ENCODE measurements at regions not wholly inside any gene's neighbourhood (a gene's known extent, or its start where the extent isn't known, plus 50 kb on each side); places are given as distances from the start of the nearest gene placed in this dataset.
A peak's percentile ranks its signal among the peaks of the same experiment; 100 is the strongest.

DNA sequence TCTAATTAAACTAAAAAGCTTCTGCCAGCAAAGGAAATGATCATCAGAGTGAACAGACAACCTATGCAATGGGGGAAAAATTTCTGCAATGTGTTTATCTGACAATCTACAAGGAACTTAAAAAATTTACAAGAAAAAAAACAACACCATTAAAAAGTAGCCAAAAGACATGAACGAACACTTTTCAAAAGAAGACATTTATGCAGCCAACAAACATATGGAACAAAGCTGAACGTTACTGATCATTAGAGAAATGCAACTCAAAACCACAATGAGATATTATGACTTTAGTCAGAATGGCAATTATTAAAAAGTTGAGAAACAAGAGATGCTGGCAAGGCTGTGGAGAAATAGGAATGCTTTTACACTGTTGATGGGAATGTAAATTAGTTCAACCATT is 530.4 kb upstream of the DAB2 start:
- TF ChIP-seq CTCF (IDR thresholded peaks at IDR 0.05; ENCODE audit: insufficient read depth, low read length, missing control alignments) = no peak
- CTCF ChIA-PET = no interaction called here
- POLR2A ChIA-PET = no interaction called here
- no peak for DNase-seq (ENCODE audit: low read depth, low spot score)
- no peak overlapping the region for H3K4me3 ChIP-seq (ENCODE audit: low read depth, low read length)

DNA sequence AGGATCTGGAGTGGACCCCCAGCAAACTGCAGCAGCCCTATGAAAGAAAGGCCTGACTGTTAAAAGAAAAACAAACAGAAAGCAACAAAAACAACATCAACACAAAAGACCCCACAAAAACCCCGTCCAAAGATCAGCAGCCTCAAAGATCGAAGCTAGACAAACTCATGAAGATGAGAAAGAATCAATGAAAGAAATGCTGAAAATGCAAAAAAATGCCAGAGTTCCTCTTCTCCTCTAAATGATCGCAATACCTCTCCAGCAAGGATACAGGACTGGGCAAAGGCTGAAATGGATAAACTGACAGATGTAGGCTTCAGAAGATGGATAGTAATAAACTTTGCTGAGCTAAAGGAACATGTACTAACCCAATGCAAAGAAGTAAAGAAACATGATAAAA is 526.3 kb upstream of the DAB2 start:
- ChIA-PET CTCF (interaction anchor here (0.6 to 2.2 kb wide), 8 partner anchors 9 to 926 kb away, joined by 3 to 8 read pairs (median 3); partner anchors contain the start of gene PTGER4), POLR2A (no interaction called here)
- no peak for TF ChIP-seq CTCF (IDR thresholded peaks at IDR 0.05; ENCODE audit: insufficient read depth, low read length, missing control alignments)
- no peak overlapping the region for H3K4me3 ChIP-seq (ENCODE audit: low read depth, low read length)
- no peak for DNase-seq (ENCODE audit: low read depth, low spot score)

DNA sequence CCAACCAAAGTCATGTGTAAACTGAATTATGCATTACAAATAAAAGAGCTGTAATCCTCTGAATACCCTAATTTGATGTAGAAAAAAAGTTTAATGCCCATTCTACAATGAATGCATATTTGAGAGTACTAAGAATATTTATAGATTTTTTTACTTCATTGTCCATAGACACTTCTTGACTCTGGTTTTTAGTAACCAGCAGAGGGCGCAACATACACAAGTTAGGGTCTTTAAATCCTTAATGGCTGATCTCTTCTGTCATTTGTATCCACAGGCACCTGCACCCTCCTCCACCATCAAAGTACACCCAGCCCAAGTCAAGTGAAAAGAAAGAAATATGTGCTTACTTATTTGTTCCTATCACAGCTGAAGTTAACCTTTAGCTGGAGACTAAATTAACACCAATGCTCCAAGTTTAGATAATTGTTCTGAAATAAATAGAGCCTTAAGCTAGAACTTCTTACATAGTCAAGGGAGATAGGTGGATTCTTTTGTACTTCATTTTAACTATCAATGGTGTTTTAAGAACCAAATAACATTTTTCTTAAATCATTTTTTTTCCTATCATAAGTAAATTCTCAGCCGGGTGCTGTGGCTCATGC is 524.2 kb upstream of the DAB2 start:
- peak; percentile 46 for TF ChIP-seq CTCF (IDR thresholded peaks at IDR 0.05; ENCODE audit: insufficient read depth, low read length, missing control alignments)
- POLR2A ChIA-PET = no interaction called here
- peak; percentile 19 for DNase-seq (ENCODE audit: low read depth, low spot score)
- no peak overlapping the region for H3K4me3 ChIP-seq (ENCODE audit: low read depth, low read length)
- CTCF ChIA-PET = interaction anchor here (0.8 to 3.5 kb wide), 32 partner anchors 9 to 930 kb away, joined by 3 to 65 read pairs (median 4); partner anchors contain the start of gene PTGER4

DNA sequence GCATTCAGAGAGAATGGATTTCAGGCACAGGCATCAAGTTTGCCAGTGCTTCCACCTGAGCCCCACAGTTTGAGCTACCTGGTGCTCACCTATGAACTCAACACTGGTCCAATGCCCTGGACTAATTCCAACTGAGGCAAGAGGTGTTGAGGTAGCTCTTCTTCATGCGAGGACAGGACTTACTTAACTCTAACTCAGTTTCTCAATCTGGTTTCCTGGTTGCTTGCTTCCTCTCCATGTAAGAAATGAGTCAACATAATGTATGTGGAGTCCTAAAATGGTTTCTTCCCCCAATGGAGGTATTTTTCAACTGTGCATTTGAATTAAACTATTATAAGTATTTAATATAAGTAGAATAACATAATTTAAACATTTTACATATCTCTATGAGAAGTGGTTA is 523.6 kb upstream of the DAB2 start:
- POLR2A ChIA-PET = no interaction called here
- H3K4me3 ChIP-seq (ENCODE audit: low read depth, low read length) = no peak overlapping the region
- no peak for DNase-seq (ENCODE audit: low read depth, low spot score)
- CTCF ChIA-PET = interaction anchor here (0.8 to 3.5 kb wide), 31 partner anchors 10 to 930 kb away, joined by 3 to 65 read pairs (median 4); no protein-coding TSS in a partner anchor
- no peak for TF ChIP-seq CTCF (IDR thresholded peaks at IDR 0.05; ENCODE audit: insufficient read depth, low read length, missing control alignments)

- H3K4me3 ChIP-seq (ENCODE audit: low read depth, low read length) = no peak overlapping the region
- no peak for TF ChIP-seq CTCF (IDR thresholded peaks at IDR 0.05; ENCODE audit: insufficient read depth, low read length, missing control alignments)
- no peak for DNase-seq (ENCODE audit: low read depth, low spot score)
- CTCF ChIA-PET = interaction anchor here (0.9 to 3.5 kb wide), 18 partner anchors 9 to 795 kb away, joined by 3 to 65 read pairs (median 8); no protein-coding TSS in a partner anchor
- POLR2A ChIA-PET = no interaction called here
These were observed 522.9 kb upstream of the DAB2 start for GRCh38 chr5:39947657-39948056.

GRCh38 chr5:39946356-39947045 is 521.7 kb upstream of the DAB2 start:
- no peak for DNase-seq (ENCODE audit: low read depth, low spot score)
- no peak for TF ChIP-seq CTCF (IDR thresholded peaks at IDR 0.05; ENCODE audit: insufficient read depth, low read length, missing control alignments)
- ChIA-PET POLR2A (no interaction called here), CTCF (interaction anchor here (0.5 to 3.5 kb wide), 5 partner anchors 9 to 742 kb away, joined by 3 to 65 read pairs (median 3); no protein-coding TSS in a partner anchor)
- no peak overlapping the region for H3K4me3 ChIP-seq (ENCODE audit: low read depth, low read length)
